H9 (cell line): ENCODE measurements at regions not wholly inside any gene's neighbourhood (a gene's known extent, or its start where the extent isn't known, plus 50 kb on each side); places are given as distances from the start of the nearest gene placed in this dataset.

Source experiments
- DNase-seq: peaks from one replicate; pipeline ENCODE4 v3.0.0-alpha.2; 2017
- H2AFZ ChIP-seq: one replicate; pipeline ENCODE4 v1.6.1; 2013; ENCODE audit warnings: mild to moderate bottlenecking, low read length, control low read depth, moderate library complexity
- H2AK5ac ChIP-seq: 2 replicates; pipeline ENCODE4 v1.6.1; 2013; ENCODE audit warnings: low read length, control low read depth, mixed read lengths; ENCODE audit not compliant: insufficient read length
- H2BK120ac ChIP-seq: one replicate; pipeline ENCODE4 v1.6.1; 2013; ENCODE audit warnings: low read depth, mild to moderate bottlenecking, low read length, control low read depth, inconsistent platforms; ENCODE audit not compliant: poor library complexity, severe bottlenecking
- H2BK12ac ChIP-seq: 2 replicates; pipeline ENCODE4 v1.6.1; 2013; ENCODE audit warnings: low read length, control low read depth, mixed read lengths, low read depth; ENCODE audit not compliant: insufficient read length
- H2BK15ac ChIP-seq: 2 replicates; pipeline ENCODE4 v1.6.1; 2013; ENCODE audit warnings: low read depth, low read length, control low read depth
- H2BK20ac ChIP-seq: one replicate; pipeline ENCODE4 v1.6.1; 2013; ENCODE audit warnings: low read depth, mild to moderate bottlenecking, low read length, control low read depth, inconsistent platforms; ENCODE audit not compliant: poor library complexity, severe bottlenecking
- H2BK5ac ChIP-seq: 2 replicates; pipeline ENCODE4 v1.6.1; 2013; ENCODE audit warnings: low read length, control low read depth, mixed read lengths; ENCODE audit not compliant: insufficient read length
- H3K14ac ChIP-seq: 2 replicates; pipeline ENCODE4 v1.6.1; 2013; ENCODE audit warnings: low read length, control low read depth; ENCODE audit not compliant: insufficient read depth
- H3K18ac ChIP-seq: 2 replicates; pipeline ENCODE4 v1.6.1; 2013; ENCODE audit warnings: low read depth, mild to moderate bottlenecking, mixed read lengths, low read length, control low read depth; ENCODE audit not compliant: insufficient read length
- H3K23ac ChIP-seq: 2 replicates; pipeline ENCODE4 v1.6.1; 2013; ENCODE audit warnings: low read length, control low read depth, mixed read lengths, low read depth; ENCODE audit not compliant: insufficient read length
- H3K23me2 ChIP-seq: 2 replicates; pipeline ENCODE4 v1.6.1; 2013; ENCODE audit warnings: low read depth, mild to moderate bottlenecking, mixed read lengths, low read length, control low read depth; ENCODE audit not compliant: insufficient read length, poor library complexity, severe bottlenecking
- H3K27ac ChIP-seq: 2 replicates; pipeline ENCODE4 v1.5.1; 2013; ENCODE audit warnings: low read length, control low read depth, mixed read lengths, low read depth; ENCODE audit not compliant: insufficient read length
- H3K27me3 ChIP-seq: 2 replicates; pipeline ENCODE4 v1.6.1; 2013; ENCODE audit warnings: low read length, control low read depth, inconsistent platforms; ENCODE audit not compliant: insufficient read depth
- H3K4ac ChIP-seq: 2 replicates; pipeline ENCODE4 v1.6.1; 2013; ENCODE audit warnings: low read depth, mild to moderate bottlenecking, control low read depth, inconsistent platforms, low read length, moderate library complexity
- H3K4me1 ChIP-seq: 2 replicates; pipeline ENCODE4 v1.6.1; 2013; ENCODE audit warnings: low read length, control low read depth, inconsistent platforms; ENCODE audit not compliant: insufficient read depth
- H3K4me2 ChIP-seq: 2 replicates; pipeline ENCODE4 v1.6.1; 2013; ENCODE audit warnings: low read length, control low read depth, mixed read lengths; ENCODE audit not compliant: insufficient read length, insufficient read depth
- H3K56ac ChIP-seq: 2 replicates; pipeline ENCODE4 v1.6.1; 2013; ENCODE audit warnings: low read depth, mild to moderate bottlenecking, mixed read lengths, low read length, control low read depth; ENCODE audit not compliant: insufficient read length
- H3K79me1 ChIP-seq: 2 replicates; pipeline ENCODE4 v1.6.1; 2013; ENCODE audit warnings: low read depth, mild to moderate bottlenecking, moderate library complexity, low read length, control low read depth, inconsistent platforms; ENCODE audit not compliant: insufficient read depth, poor library complexity, severe bottlenecking
- H3K79me2 ChIP-seq: 2 replicates; pipeline ENCODE4 v1.6.1; 2013; ENCODE audit warnings: low read length, control low read depth, inconsistent platforms; ENCODE audit not compliant: insufficient read depth
- H3K9ac ChIP-seq: 2 replicates; pipeline ENCODE4 v1.6.1; 2013; ENCODE audit warnings: low read length, control low read depth, mixed read lengths; ENCODE audit not compliant: insufficient read length; ENCODE audit errors: extremely low read depth
- H3K9me3 ChIP-seq: one replicate; pipeline ENCODE4 v1.6.1; 2013; ENCODE audit warnings: low read depth, low read length, inconsistent platforms; ENCODE audit not compliant: control insufficient read depth
- H3T11ph ChIP-seq: one replicate; pipeline ENCODE4 v1.6.1; 2013; ENCODE audit warnings: mild to moderate bottlenecking, low read length, control low read depth, inconsistent platforms
- H4K20me1 ChIP-seq: one replicate; pipeline ENCODE4 v1.6.1; 2013; ENCODE audit not compliant: control insufficient read depth, insufficient read length, insufficient read depth
- H4K5ac ChIP-seq: 2 replicates; pipeline ENCODE4 v1.6.1; 2013; ENCODE audit warnings: low read depth, mild to moderate bottlenecking, mixed read lengths, low read length, control low read depth; ENCODE audit not compliant: insufficient read length
- H4K8ac ChIP-seq: replicated peaks from 2 replicates; pipeline ENCODE4 v1.6.1; 2013; ENCODE audit warnings: low read length, control low read depth, mixed read lengths, low read depth; ENCODE audit not compliant: insufficient read length
- H4K91ac ChIP-seq: 2 replicates; pipeline ENCODE4 v1.6.1; 2013; ENCODE audit warnings: low read depth, mild to moderate bottlenecking, moderate library complexity, mixed read lengths, low read length, control low read depth; ENCODE audit not compliant: insufficient read length
- H3K27ac Mint-ChIP-seq, 3 experiments: 2 replicates in 2 of 3; 3 replicates in 1 of 3; pipeline ENCODE4 v1.8.0; 2020 to 2021; ENCODE audit warnings: mixed read lengths in 3 of 3, mild to moderate bottlenecking in 1 of 3, moderate library complexity in 1 of 3
- H3K27me3 Mint-ChIP-seq: 2 replicates; pipeline ENCODE4 v1.8.0; 2021; ENCODE audit warnings: low read depth, mild to moderate bottlenecking, moderate library complexity, mixed read lengths
- H3K36me3 Mint-ChIP-seq, 3 experiments: 2 replicates in 2 of 3; 3 replicates in 1 of 3; pipeline ENCODE4 v1.8.0; 2020 to 2021; ENCODE audit warnings: low read depth in 3 of 3, mixed read lengths in 3 of 3; ENCODE audit not compliant: insufficient read depth in 1 of 3
- H3K4me1 Mint-ChIP-seq, 2 experiments: 2 replicates each; pipeline ENCODE4 v1.8.0; 2020; ENCODE audit warnings: mixed read lengths in 2 of 2
- H3K4me3 Mint-ChIP-seq, 2 experiments: 2 replicates in 1 of 2; 3 replicates in 1 of 2; pipeline ENCODE4 v1.8.0; 2020 to 2021; ENCODE audit warnings: mild to moderate bottlenecking in 2 of 2, mixed read lengths in 2 of 2, moderate library complexity in 1 of 2
- H3K9me3 Mint-ChIP-seq, 2 experiments: 2 replicates in 1 of 2; 3 replicates in 1 of 2; pipeline ENCODE4 v1.8.0; 2020; ENCODE audit warnings: mild to moderate bottlenecking in 2 of 2, mixed read lengths in 2 of 2, moderate library complexity in 1 of 2
- WGBS: extraction: QIAGEN DNeasy Blood & Tissue Kit; methylation state at CpG from one replicate; pipeline ENCODE4 v1.1.7; 2013; ENCODE audit warnings: missing lambda C conversion rate, low lambda C conversion rate, mixed read lengths; ENCODE audit not compliant: insufficient read length; ENCODE audit errors: extremely low coverage; 5-methylcytosine and 5-hydroxymethylcytosine counted together
- TF ChIP-seq, protein P1 (sequence below): fragments of 200-600 bp; sonication (generic); conservative IDR thresholded peaks from 3 replicates; pipeline ENCODE4 v1.8.0; 2021; ENCODE audit warnings: antibody characterized with exemption, mild to moderate bottlenecking

- no peak overlapping the region for H3K4me2 ChIP-seq
These were observed 280.2 kb upstream of the PITRM1 start for GRCh38 chr10:3452683-3453361.

More at GRCh38 chr10:3452683-3453361, 280.2 kb upstream of the PITRM1 start:
- Histone ChIP-seq H2BK120ac (no peak overlapping the region), H3K27ac (peak overlapping the region; percentile 29), H3K23ac (no peak overlapping the region), H2BK20ac (no peak overlapping the region), H3K9ac (no peak overlapping the region), H3K18ac (no peak overlapping the region), H3T11ph (no peak overlapping the region), H3K27me3 (no peaks in the 10 kb centered on the region), H2AFZ (no peak overlapping the region), H3K79me2 (no peaks in the 10 kb centered on the region), H4K5ac (no peak overlapping the region), H3K4me1 (peaks cover 11% of the 10 kb centered on the region; the same call in 1 of the 2 replicates), H2BK12ac (no peak overlapping the region), H4K8ac (no peak overlapping the region), H2BK15ac (no peak overlapping the region), H2AK5ac (no peak overlapping the region), H3K14ac (no peak overlapping the region), H4K20me1 (no peaks in the 10 kb centered on the region), H2BK5ac (no peak overlapping the region), H3K23me2 (no peaks in the 10 kb centered on the region), H3K56ac (no peak overlapping the region), H3K79me1 (no peaks in the 10 kb centered on the region), H3K4ac (no peak overlapping the region), H4K91ac (no peak overlapping the region), H3K9me3 (no peaks in the 10 kb centered on the region)
- no peak for DNase-seq
- Mint-ChIP-seq H3K9me3 (peaks cover 14 to 17% of the 10 kb centered on the region in 2 experiments; a peak in 4 of 5 replicates), H3K36me3 (peaks cover 0 to 12% (median 8%) of the 10 kb centered on the region in 3 experiments; a peak in 4 of 7 replicates), H3K4me3 (peak overlapping the region in 1 of 2 experiments; percentile 58; a peak in 2 of 5 replicates), H3K27ac (peak overlapping the region; percentile 45 to 92 (median 89); a peak in 4 of 7 replicates), H3K4me1 (peaks cover 23 to 34% of the 10 kb centered on the region in 2 experiments), H3K27me3 (peaks cover 3% of the 10 kb centered on the region; the same call in 1 of the 2 replicates)
- TF ChIP-seq, protein P1, sequence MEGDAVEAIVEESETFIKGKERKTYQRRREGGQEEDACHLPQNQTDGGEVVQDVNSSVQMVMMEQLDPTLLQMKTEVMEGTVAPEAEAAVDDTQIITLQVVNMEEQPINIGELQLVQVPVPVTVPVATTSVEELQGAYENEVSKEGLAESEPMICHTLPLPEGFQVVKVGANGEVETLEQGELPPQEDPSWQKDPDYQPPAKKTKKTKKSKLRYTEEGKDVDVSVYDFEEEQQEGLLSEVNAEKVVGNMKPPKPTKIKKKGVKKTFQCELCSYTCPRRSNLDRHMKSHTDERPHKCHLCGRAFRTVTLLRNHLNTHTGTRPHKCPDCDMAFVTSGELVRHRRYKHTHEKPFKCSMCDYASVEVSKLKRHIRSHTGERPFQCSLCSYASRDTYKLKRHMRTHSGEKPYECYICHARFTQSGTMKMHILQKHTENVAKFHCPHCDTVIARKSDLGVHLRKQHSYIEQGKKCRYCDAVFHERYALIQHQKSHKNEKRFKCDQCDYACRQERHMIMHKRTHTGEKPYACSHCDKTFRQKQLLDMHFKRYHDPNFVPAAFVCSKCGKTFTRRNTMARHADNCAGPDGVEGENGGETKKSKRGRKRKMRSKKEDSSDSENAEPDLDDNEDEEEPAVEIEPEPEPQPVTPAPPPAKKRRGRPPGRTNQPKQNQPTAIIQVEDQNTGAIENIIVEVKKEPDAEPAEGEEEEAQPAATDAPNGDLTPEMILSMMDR = no peak
- no CpG with 5 or more reads among the region's 7 CpGs for WGBS
